Lower lobe of right lung (tissue), 2 donors: ENCODE measurements at regions not wholly inside any gene's neighbourhood (a gene's known extent, or its start where the extent isn't known, plus 50 kb on each side); places are given as distances from the start of the nearest gene placed in this dataset.

ENCODE experiments used
- ATAC-seq, 2 donors: fragments of 200-7000 bp; cut with Tn5 transposase; one replicate each; pipeline ENCODE4 v1.9.1; 2020 to 2022; ENCODE audit warnings: mild to moderate bottlenecking in 2 of 2, moderate library complexity in 2 of 2
- DNase-seq: peaks from one replicate; pipeline ENCODE4 v3.0.0-alpha.2; 2020
- H3K27ac ChIP-seq: fragments of 200-600 bp; one replicate; pipeline ENCODE4 v1.8.0; 2022
- H3K27me3 ChIP-seq: fragments of 200-600 bp; one replicate; pipeline ENCODE4 v1.8.0; 2022; ENCODE audit warnings: low read depth
- H3K36me3 ChIP-seq: fragments of 200-600 bp; one replicate; pipeline ENCODE4 v1.8.0; 2022; ENCODE audit warnings: mild to moderate bottlenecking
- H3K4me1 ChIP-seq: fragments of 200-600 bp; one replicate; pipeline ENCODE4 v1.8.0; 2022
- H3K4me3 ChIP-seq: fragments of 200-600 bp; one replicate; pipeline ENCODE4 v1.8.0; 2022; ENCODE audit warnings: mild to moderate bottlenecking
- H3K9me3 ChIP-seq: fragments of 200-600 bp; one replicate; pipeline ENCODE4 v1.8.0; 2022
- CTCF ChIP-seq: fragments of 200-600 bp; IDR thresholded peaks from one replicate; pipeline ENCODE4 v1.8.0; 2022; ENCODE audit warnings: antibody characterized with exemption, mild to moderate bottlenecking
- intact Hi-C: fragments of 100-400 bp; cut with DNase I; formaldehyde crosslinking; loops from one replicate; pipeline ENCODE4 v1.11.0; 2022
- donor health status: DM: no; HTN: yes; CAD: no; lungs with severe emphysema.

- no peak for TF ChIP-seq CTCF
- Histone ChIP-seq H3K27ac (no peak overlapping the region), H3K4me1 (no peaks in the 10 kb centered on the region), H3K4me3 (no peak overlapping the region), H3K27me3 (no peaks in the 10 kb centered on the region), H3K36me3 (no peaks in the 10 kb centered on the region), H3K9me3 (no peaks in the 10 kb centered on the region)
- ATAC-seq (no peak), DNase-seq (no peak)
- intact Hi-C loops: no loop called here
These were observed 82.1 kb upstream of the CNTNAP4 start for GRCh38 chr16:76195056-76195455.

GRCh38 chr16:76195648-76196047, 81.6 kb upstream of the CNTNAP4 start:
- no peaks in the 10 kb centered on the region for H3K27me3 ChIP-seq
- no peak overlapping the region for H3K27ac ChIP-seq
- H3K36me3 ChIP-seq: no peaks in the 10 kb centered on the region
- no peaks in the 10 kb centered on the region for H3K4me1 ChIP-seq
- H3K9me3 ChIP-seq: no peaks in the 10 kb centered on the region
- intact Hi-C loops: no loop called here
- TF ChIP-seq CTCF: no peak
- H3K4me3 ChIP-seq: no peak overlapping the region
- DNase-seq (no peak), ATAC-seq (no peak)

GRCh38 chr16:76197900-76198299, 79.3 kb upstream of the CNTNAP4 start:
- no peak for ATAC-seq
- no peak for DNase-seq
- TF ChIP-seq CTCF: no peak
- Histone ChIP-seq H3K4me1 (no peaks in the 10 kb centered on the region), H3K9me3 (no peaks in the 10 kb centered on the region), H3K4me3 (no peak overlapping the region), H3K27ac (no peak overlapping the region), H3K27me3 (no peaks in the 10 kb centered on the region), H3K36me3 (no peaks in the 10 kb centered on the region)
- intact Hi-C loops: no loop called here

GRCh38 chr16:76199681-76200220, 77.5 kb upstream of the CNTNAP4 start:
- ATAC-seq: no peak

GRCh38 chr16:76201385-76201784, 75.8 kb upstream of the CNTNAP4 start:
- no peak for TF ChIP-seq CTCF
- Histone ChIP-seq H3K27ac (no peak overlapping the region), H3K27me3 (no peaks in the 10 kb centered on the region), H3K36me3 (no peaks in the 10 kb centered on the region), H3K4me1 (no peaks in the 10 kb centered on the region), H3K9me3 (no peaks in the 10 kb centered on the region), H3K4me3 (no peak overlapping the region)
- intact Hi-C loops: no loop called here
- no peak for DNase-seq
- ATAC-seq: no peak

More at GRCh38 chr16:76199681-76200220, 77.5 kb upstream of the CNTNAP4 start:
- DNase-seq: no peak
- H3K27me3 ChIP-seq: no peaks in the 10 kb centered on the region
- no peak overlapping the region for H3K4me3 ChIP-seq
- no peaks in the 10 kb centered on the region for H3K4me1 ChIP-seq
- TF ChIP-seq CTCF: no peak
- no peaks in the 10 kb centered on the region for H3K9me3 ChIP-seq
- intact Hi-C loops: no loop called here
- H3K36me3 ChIP-seq: no peaks in the 10 kb centered on the region
- H3K27ac ChIP-seq: no peak overlapping the region

- H3K9me3 ChIP-seq: no peaks in the 10 kb centered on the region
- intact Hi-C loops: no loop called here
- DNase-seq (no peak), ATAC-seq (no peak)
- H3K4me3 ChIP-seq: no peak overlapping the region
- TF ChIP-seq CTCF: no peak
- H3K27ac ChIP-seq: no peak overlapping the region
- no peaks in the 10 kb centered on the region for H3K36me3 ChIP-seq
- H3K27me3 ChIP-seq: no peaks in the 10 kb centered on the region
- no peaks in the 10 kb centered on the region for H3K4me1 ChIP-seq
These were observed 73.0 kb upstream of the CNTNAP4 start for GRCh38 chr16:76204249-76204648.
